EH (cell line): ENCODE measurements at regions not wholly inside any gene's neighbourhood (a gene's known extent, or its start where the extent isn't known, plus 50 kb on each side); places are given as distances from the start of the nearest gene placed in this dataset.

ENCODE experiments used
- DNase-seq: peaks from one replicate; pipeline ENCODE4 v3.0.0-alpha.2; 2015; ENCODE audit warnings: low read depth

DNA sequence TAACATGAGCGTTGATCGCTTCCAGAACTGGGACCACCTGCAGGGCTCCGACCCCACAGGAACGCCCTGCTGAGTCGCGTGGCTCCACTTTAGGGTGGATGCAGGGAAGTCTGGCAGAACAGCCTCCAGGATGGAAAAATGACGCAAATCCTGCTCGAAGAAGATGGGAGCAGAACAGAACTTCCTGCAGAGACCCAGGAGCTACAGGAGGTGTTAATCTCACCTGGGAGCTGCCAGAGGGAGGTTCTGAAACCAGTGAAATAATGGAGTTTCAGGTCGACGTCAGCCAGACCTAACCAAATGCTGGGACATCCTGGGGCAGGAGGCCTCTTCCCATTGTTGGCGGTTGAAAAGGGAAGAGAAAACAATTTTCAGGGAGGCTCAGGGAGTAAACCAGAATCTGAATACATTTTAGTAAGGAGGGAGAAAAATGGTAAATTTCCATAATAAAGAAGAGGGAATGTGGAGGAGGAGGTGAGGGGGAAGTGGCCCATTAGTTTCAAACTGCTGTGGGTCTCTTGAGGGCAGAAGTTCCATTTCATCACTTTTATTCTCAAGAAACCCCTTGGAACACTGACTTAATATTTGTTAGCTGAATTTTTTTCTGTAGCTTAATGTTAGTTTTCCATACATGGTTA lies 558.4 kb upstream of the CDH4 start:
- DNase-seq, result no peak

DNA sequence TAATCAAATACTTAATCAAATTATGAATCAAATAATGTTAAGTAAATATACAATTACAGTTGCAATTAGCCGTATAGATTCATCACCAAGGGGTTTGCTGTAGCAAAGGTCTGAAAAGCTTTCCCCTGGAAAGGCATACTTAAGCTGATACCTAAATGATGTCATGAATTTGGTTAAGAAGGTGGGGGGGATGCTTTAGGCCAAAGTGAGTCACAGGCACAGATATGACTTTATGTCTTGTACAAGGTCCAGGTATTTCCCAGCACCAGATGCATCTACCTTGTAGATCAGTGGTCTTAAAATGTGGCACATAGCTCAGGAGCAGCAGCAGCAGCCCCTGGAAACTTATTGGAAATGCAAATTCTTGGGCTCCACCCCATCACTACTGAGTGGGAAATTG lies 557.3 kb upstream of the CDH4 start:
- DNase-seq, result no peak

DNA sequence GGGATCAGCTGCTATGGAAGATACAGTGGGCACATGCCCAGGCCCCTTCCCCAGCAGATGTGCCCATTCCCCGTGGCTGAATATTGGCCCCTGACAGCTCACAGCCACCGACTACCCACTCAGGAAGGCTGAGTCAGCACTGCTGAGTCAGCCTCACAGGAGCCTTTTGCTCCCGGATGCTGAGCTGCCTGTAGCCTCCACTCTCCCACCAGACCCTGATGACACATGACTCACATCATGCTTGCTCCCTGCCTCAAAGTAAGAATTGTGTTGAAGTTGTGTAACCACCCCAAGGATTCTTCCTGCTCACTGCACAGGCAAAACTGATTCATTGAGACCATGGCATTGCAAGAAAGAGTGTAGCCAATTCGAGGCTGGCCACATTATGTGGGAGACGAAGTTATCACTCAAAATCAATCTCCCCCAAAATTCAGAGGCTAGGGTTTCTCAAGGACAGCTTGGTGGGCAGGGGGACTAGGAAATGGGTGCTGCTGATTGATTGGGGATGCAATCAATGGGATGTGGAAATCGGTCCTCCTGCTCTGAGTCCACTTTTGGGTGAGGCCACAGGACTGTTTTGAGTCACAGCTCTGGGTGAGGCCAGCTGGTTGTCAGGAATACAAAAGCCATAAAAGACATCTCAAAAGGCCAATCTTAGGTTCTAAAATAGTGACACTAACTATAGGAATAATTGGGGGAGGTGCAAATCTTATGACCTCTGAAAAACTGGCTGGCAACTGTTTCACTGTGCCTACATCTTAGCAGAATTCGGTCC lies 556.6 kb upstream of the CDH4 start:
- DNase-seq, result no peak

DNA sequence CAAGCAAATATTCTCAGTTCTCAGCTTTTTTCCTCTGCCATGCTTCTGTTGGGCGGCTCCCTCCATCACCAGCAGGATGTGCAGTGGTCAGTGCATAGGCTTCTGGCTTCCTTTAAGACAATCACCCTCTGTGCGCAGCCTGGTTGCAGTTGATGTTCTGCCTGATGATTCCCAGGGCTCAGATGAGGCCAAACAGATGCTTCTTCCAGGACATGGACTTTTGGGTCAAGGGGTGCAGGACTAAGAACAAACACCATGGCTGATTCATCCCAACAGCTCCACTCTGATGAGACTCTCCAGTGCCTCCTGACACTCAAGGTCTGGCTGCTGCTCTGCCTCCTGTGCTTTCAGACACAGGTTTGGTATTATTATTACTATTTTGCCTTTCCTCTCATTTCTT lies 554.8 kb upstream of the CDH4 start:
- DNase-seq, result no peak

DNA sequence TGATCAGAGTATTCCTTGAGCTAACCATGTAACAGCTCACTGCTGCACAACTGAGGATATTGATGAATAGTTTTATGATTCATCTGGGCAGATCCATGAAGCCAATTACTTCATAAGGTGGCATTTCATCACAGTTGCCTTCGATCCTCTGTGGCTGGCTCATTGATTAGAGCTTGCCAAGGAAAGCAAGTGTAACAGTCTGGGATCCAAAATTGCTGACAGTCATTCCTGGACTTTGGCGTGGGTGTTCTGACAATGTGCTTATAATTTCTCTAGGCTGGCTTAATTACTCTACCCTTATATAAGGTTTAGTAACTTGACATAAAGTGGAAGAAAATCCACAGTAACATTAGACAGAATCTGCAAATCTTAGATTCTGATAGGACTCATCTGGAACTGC lies 551.3 kb upstream of the CDH4 start:
- DNase-seq, result no peak

DNA sequence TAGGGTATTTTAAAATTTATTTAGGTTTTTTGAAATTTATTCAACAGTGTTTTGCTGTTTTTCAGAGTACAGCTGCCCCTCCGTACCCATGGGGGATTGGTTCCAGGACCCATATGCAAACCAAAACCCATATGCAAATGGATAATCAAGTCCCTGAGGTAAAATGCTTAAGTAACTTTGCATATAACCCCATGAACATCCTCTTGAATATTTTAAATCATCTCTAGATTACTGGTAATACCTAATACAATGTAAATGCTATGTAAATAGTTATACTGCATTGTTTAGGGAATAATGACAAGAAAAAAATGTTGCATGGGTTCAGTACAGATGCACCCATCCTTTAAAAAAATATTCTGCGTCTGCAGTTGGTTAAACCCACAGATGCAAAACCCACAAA lies 547.9 kb upstream of the CDH4 start:
- DNase-seq, result no peak

DNA sequence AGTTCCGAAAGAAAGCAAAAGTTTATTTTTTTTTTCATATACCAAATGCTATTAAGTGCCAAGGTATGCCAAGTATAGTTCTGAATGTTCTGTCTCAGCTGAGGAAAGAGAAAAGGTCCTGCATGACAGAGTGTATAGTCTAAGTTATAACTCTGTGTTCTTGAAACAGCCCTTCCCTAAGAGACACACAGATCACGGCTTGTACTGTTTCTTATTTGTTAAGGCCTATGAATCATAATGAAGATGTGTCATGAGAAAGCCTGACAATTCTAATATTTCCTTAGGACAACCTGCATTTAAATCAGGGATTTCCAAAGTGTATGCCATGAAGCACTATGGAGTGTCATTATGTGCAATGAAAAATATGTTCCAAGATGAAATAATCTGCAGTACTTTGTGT lies 538.7 kb upstream of the CDH4 start:
- DNase-seq, result no peak

DNA sequence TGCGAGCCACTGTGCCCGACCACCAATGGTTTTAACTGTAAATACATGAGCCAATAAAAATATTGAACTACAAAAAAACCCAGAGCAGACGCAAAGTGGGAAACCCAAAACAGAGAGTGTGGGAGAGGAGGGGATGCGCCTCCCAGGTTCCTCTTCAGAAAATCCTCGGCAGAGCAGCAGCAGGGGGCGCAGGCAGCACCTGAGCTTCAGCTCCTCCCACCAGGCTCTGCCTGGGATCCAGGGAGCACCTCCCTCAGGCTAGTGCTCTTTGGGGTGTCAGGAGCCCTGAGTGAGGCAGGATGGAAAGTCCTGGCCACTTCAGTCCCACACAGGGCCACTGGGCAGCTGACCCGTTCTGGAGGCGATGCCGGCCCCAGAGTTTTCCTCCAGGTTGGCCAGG lies 536.9 kb upstream of the CDH4 start:
- no peak for DNase-seq

DNA sequence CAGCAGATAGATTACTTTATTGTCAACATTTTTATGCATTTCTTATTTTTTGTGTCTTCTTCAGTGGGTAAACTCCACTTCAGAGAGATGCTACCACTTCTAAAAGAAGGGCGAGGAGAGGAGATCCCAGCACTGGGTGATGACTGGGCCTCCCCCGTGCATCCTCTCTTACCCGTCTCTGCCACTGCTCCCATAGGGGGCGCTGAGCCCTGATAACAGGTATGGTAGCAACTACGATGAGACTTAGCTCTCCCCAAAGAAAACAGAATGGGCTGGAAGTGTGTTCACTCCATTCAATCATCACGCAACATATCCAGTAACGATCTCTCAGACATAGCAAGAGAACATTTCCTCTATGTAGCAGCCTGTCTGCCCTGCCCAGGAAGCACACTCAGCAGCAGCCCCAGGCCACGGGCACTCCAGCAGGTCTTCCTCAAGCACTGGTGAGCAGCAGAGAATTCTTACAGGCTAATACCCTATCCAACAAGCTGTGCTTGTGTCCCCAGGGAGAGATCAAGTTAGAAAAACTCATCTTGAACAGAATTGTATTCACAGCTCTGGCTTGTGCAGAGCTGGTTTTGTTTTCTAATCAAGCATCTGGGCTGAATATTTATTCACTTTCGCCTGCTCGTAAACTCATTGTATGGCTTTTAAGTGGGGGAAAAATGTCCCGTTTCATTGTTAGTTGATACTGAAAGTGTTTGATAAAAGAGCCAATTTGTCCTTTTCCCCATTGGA lies 533.1 kb upstream of the CDH4 start:
- no peak for DNase-seq

DNA sequence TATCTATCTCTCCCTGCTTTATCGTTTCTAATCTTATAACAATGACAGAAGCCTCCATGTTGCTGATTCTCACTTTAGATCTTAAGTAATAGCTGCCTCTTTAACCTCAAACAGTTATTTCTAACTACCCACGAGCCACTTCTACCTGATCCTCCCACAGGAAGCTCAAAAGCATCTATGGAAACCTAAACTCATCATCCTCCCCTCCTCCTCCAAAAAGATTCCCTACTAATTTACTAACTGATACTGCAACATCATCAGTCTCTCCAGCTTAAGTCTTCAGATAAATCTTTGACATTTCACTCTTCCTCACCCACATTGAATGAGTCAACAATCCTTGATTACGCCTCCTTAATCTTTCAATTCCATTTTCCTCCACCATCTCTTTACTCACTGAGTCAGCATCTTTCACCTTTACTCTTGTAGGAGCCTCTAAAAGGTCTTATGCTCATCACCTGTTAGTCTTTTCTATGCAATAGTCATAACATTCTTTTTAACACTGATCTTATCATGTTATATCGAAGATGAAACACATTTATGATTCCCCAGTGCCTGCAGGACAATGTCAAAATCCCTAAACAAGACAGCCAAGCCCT lies 526.7 kb upstream of the CDH4 start:
- DNase-seq, result no peak

DNA sequence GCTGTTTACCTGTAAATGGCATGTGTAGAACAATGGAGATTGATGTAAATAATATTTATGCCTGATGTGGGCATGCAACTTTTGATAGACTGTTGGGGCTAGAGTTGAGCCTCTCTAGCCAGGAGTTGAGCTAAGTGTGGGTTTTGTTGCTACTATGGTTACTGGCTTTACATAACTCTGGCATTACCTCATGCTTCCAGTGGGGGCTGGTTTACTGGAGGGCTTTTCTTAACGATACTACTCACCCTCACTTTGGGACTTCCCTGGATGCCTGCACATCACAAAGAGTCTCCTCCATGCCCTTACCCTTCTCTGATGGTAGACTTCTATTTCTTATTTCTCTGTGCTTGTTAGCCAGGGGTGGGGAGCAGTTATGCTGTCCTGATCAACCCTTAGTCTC lies 524.6 kb upstream of the CDH4 start:
- no peak for DNase-seq

DNA sequence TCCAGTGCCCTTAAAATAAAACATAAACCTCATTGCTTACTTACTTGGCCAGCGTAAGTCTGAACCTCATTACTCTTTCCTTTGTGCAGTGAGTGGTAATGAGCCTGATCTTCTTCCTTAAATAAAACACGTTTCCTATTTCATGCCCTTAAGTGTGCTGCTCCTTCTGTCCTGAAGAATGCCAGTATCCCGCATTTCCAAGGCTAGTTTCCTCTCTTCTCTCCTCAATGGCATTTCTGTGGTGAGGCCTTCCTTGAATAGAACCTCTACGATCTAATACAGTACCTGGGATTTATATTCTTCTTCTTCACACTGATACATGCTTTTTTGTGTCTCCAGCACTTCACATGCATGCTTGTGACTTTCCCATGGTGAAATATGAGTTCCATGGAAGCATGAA lies 523.4 kb upstream of the CDH4 start:
- no peak for DNase-seq

DNA sequence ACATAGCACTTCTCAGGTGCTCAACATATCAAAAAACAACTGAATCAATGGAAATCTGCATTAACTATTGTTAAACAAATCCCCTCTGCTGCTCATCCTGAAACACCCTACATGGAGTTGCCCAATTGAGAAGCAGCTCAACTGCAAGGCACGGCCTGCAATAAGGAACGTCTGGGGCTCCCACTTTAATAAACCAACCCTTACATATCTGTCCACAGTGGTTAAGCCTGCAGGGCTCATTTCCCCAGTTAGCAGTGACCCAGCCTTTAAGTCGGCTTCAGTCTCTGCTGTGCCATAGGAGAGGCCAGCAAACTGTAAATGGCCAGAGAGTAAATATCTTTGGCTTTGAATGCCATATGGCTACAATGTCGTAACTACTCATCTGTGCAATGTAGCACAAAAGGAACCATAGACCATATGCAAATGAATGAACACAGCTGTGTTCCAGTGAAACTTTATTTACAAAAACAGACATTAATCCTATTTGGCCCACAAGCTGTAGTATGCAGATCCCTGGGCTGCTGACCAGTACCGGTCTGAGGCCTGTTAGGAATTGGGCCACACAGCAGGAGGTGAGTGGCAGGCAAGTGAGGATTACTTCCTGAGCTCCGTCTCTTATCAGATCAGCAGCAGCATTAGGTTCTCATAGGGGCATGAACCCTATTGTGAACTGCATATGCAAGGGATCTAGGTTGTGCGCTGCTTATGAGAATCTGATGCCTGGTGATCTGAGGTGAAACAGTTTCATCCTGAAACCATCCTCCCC lies 522.7 kb upstream of the CDH4 start:
- no peak for DNase-seq

DNA sequence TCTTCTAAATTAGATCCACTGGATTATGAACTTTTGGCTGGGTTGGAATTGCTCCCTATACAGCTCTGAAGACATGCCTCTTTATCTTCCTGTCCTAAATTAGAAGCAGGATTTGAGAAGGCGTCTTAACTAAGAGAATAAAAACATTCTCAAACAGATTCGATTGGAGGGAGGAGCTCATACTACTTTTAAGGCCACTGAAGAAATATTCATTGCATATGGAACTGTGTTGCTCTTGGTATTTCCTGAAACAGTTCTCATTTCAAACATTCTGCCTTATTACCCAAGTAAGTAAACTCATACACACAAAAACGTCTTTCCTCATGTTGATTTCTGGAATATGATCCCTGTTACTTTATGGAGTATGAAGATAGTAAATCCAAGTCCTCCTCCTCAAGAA lies 519.7 kb upstream of the CDH4 start:
- no peak for DNase-seq

DNA sequence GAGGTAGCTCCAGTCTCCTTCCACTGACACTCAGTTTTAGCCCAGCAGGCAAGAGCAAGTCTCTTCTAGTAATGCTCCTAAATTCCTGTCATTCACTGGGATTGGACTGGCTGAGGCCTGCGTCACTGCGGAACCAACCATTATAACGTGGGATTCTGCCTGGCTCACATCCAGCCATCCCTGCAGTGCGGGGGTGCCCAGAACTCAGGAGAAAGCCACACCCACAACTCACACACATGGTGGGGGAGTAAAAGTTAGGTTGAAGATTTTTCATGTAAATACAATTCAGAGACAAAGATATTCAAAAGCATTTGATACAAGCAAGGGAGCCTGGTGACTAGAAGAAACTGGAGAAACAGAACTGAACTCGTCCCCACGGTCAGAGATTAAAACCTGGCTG lies 504.0 kb upstream of the CDH4 start:
- no peak for DNase-seq

DNA sequence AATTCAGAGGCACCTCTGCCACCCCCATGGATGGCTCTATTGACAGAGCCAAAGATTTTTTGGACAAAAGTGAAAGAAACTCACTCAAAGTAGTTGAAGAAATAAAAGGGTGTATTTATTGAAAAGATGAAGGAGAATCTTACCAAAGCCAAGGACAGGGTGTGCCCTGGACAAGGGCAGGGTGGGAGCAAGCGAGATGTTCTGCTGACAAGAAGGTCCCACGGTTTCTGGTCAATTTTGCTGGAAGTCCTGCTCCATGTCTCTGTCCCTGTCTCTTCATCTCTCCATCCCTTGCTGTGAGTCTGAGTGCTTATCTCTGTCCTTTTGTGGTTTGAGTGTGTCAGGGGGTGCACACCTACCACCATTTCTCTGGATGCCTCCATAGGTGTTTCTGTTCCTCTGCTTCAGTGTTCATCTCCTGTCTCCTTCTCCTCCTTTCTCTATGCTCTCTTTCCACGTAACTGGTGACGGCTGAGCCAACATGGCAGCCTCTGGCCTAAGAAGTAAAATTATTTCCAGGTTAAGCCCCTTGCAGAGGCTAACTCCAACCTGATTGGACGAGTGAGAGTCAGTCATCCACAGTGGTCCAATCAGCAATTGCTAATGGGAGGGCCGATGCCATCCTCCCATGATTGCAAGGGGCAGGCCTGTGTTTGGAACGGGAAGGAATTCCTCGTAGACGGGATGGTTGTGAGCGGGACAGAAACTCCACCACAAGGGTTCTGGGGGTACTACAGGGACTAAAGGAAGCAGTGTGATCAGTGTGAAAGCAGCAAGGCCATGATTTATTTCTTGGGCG lies 502.1 kb upstream of the CDH4 start:
- no peak for DNase-seq

DNA sequence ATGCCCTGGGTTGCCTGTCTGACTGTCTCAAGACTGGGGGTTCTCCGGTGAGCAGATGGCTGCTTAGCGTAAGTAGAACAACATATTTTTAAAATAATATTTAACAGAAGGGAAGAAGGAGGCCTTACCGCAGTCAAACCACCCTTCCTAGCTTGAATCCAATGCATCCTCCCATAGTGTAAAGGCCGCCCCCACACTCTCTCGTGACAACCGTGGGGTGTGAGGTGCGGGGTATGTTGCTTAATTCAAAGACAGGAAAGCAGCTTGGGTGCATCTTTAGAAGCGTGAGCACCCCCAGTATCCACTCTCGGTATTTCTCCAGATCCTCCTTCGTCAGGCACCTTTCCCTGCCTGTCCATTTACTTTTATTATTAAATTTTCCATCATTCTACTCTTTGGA lies 501.2 kb upstream of the CDH4 start:
- DNase-seq, result no peak

DNA sequence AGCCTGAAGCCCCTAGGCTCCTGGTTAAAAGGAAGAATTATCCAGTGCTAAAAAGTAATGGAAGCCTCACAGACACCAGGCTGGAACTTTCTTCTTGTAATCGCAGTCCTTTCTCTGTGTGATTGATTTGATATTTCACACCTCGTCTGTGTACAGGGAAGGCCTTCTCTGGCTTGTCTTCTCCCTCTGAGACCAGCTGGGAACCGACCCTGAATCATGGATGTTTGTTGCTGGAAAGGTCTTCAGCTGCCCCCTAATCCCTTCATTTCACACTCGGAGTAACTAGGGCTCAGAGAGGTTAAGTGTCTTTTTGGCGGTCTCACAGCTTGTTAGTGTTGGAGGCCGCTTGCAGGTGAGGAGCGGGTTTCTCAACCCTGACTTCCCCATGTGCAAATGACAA lies 500.2 kb upstream of the CDH4 start:
- DNase-seq, result no peak

DNA sequence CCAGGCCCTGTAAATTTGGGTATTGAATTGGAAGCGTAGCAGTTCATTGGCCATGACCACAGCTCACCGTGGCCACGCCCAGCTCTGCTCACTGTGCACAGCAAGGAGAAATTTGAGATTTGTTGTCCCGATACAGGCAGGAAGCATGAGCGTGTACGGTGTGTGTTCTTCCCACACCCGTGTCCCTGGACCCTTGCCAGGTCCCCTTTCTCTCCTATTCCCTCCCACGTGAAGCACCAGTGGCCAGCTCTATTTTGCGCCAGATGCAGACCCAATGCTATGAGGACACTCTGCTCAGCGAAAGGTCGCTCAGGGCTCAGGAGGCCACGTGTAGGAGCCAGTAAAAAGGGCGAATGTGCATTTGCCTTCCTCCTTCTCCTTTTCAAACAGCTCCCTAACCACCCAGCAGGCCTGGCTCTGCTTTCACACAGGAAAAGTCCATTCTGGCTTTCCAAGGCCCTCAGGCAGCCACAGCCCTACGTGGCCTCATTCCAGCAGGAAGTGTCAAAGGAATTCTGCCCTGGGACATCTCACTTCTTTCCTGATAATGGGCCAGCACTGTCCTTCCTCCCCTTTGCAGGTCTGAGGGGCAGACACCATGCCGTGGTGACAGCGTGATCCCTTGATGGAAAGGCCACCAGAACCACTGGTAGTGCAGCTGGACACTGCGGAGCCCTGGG lies 499.2 kb upstream of the CDH4 start:
- no peak for DNase-seq

DNA sequence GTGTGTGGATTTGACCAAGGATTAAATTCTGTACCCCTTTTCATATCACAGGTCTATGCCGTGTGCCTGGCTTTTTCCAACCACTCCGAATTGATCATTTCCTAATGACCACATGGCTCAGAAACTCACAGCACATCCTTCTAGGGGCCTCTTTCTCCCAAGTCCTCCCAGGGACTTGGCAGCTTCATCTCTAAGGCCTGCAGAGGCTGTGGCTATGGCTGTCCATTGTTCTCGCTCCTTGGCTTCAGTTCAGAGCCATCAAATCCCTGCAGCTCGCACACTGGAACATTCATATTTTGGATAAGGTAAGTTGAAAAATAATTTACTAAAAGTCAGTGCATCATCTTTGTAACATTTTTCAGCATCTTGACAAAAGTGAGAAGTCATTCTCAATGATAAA lies 497.2 kb upstream of the CDH4 start:
- DNase-seq, result no peak

DNA sequence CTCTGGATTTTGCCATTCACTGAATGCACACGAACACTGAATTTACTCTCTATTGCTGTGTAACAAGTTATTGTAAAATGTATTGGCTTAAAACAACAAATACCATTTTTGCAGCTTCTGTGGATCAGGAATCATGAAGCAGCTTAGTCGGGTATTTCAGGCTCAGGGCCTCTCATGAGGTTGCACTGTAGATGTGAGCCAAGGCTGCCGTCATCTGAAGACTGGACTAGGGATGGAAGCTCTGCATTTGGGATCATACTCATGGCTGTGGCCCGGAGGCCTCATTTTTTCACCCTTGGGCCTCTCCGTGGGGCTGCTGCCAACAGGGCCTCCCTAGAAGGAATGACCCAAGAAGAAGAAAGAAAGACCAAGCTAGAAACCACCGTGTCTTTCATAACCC lies 492.4 kb upstream of the CDH4 start:
- DNase-seq, result no peak
